ENCODE measurements at regions not wholly inside any gene's neighbourhood (a gene's known extent, or its start where the extent isn't known, plus 50 kb on each side); places are given as distances from the start of the nearest gene placed in this dataset.
"Not testable (repeated sequence)": the region's sequence is repeated elsewhere in the genome, so short reads cannot be mapped to it uniquely, and the experiment has no call there.

DNA sequence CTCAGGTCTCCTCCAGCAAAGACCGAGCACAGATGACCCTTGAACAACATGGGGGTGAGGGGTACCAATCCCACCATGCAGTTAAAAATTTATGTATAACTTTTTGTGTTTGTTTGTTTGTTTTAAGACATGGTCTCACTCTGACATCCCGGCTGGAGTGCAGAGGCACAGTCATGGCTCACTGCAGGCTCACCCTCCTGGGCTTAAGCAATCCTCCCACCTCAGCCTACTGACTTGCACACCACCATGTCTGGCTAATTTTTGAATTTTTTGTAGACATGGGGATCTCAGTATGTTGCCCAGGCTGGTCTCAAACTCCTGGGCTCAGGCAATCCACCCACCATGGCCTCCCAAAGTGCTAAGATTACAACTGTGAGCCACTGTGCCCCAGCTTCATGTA lies 231.0 kb upstream of the PIK3R1 start (continued):
- TF ChIP-seq, protein P1, sequence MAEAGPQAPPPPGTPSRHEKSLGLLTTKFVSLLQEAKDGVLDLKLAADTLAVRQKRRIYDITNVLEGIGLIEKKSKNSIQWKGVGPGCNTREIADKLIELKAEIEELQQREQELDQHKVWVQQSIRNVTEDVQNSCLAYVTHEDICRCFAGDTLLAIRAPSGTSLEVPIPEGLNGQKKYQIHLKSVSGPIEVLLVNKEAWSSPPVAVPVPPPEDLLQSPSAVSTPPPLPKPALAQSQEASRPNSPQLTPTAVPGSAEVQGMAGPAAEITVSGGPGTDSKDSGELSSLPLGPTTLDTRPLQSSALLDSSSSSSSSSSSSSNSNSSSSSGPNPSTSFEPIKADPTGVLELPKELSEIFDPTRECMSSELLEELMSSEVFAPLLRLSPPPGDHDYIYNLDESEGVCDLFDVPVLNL (IDR thresholded peaks at IDR 0.05; ENCODE audit: low read depth, low read length): no peak
- TF ChIP-seq SIX5 (IDR thresholded peaks at IDR 0.05; ENCODE audit: low read depth, low read length, severe bottlenecking) (no peak), EED (IDR thresholded peaks at IDR 0.05; ENCODE audit: low read depth) (no peak), MTA2 (IDR thresholded peaks at IDR 0.05; ENCODE audit: low read depth) (no peak), KDM1A (IDR thresholded peaks at IDR 0.05; ENCODE audit: borderline replicate concordance) (no peak)

DNA sequence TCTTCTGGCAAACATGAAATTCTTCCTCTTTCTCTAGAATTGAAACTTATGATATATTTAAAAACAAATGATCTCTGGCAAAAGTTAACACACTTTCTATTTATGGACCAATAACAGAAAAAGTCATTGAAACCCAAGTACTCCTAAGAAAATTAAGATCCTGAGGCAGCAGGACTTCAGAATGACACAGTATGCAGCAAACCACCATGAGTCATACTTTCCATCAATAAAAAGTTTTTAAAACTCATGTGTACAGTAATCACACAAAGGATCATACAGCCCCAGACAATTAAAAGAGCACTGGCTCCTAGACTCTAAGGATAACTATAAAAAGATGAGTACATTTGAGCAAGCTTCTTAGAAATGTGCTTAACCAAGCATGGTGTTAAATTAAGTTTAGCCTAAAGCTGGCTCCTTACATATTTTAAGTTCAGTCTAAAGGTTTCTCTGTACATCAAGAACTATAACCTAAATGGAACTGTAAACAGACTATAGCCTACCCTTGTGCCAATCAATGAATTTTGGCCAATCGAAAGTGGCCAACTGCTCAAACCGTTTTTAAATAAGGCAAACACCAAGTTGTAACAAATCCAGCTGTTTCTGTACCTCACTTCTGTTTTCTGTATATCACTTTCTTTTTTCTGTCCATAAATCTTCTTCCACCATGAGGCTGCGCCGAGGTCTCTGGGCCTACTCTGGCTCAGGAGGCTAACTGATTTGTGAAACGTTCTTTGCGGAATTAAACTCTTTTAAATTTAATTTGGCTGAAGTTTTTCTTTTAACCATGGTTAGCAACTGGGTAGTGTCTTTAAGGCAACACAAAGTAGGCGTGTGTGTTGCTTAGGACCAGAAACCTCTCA lies 232.1 kb upstream of the PIK3R1 start:
- POLR2A ChIA-PET: no interaction called here
- SMC1A ChIA-PET (ENCODE audit: uncharacterized antibody, unreplicated experiment): no interaction called here
- Histone ChIP-seq H3K79me2 (ENCODE audit: control insufficient read depth, insufficient read depth, low read length) (no peaks in the 10 kb centered on the region), H3K27ac (ENCODE audit: control insufficient read depth, insufficient read depth) (no peak overlapping the region), H4K20me1 (ENCODE audit: control insufficient read depth, insufficient read depth) (no peaks in the 10 kb centered on the region), H3K4me1 (ENCODE audit: control insufficient read depth, insufficient read depth, low read length) (no peaks in the 10 kb centered on the region), H3K4me3 (no peak overlapping the region), H3K27me3 (replicated peaks in 1 of 2; ENCODE audit: control insufficient read depth in 2 of 2, insufficient read depth in 2 of 2, low read length in 1 of 2) (no peaks in the 10 kb centered on the region), H2AFZ (ENCODE audit: control insufficient read depth, low read depth, low read length) (no peak overlapping the region), H3K9me3 (replicated peaks; ENCODE audit: control insufficient read depth, insufficient read depth, low read length) (no peaks in the 10 kb centered on the region; the same call in 2 of the 3 replicates), H3K36me3 (ENCODE audit: control insufficient read depth in 2 of 2, insufficient read depth in 2 of 2, low read length in 1 of 2) (no peaks in the 10 kb centered on the region), H3K4me2 (ENCODE audit: control insufficient read depth, insufficient read depth) (no peak overlapping the region), H3K9ac (ENCODE audit: control insufficient read depth, insufficient read depth, low read length) (no peak overlapping the region)
- FAIRE-seq (no peak), ATAC-seq (peak; percentile 46; the same call in 2 of the 3 replicates), DNase-seq (ENCODE audit: low read depth, low spot score) (no peak)
- intact Hi-C loops (cut with micrococcal nuclease; ENCODE audit: unreplicated experiment) (no loop called here), in situ Hi-C loops (cut with MboI) (no loop called here)
- TF ChIP-seq POU2F2 (IDR thresholded peaks at IDR 0.05; ENCODE audit: borderline replicate concordance, low read depth, low read length) (no peak), CHD2 (IDR thresholded peaks at IDR 0.05; ENCODE audit: borderline replicate concordance, low read depth, low read length) (no peak), RUNX3 (IDR thresholded peaks at IDR 0.05; ENCODE audit: low read length) (peak; percentile 30; the same call in 1 of the 2 replicates)
- 70% methylated on average over 7 of the region's 7 CpGs for WGBS (ENCODE audit: insufficient coverage, insufficient replicate concordance, low lambda C conversion rate, missing lambda C conversion rate)
- CTCF ChIA-PET: no interaction called here
- BruUV-seq (replicated peaks): no TSS peak
- RAD21 ChIA-PET (ENCODE audit: unreplicated experiment): no interaction called here

DNA sequence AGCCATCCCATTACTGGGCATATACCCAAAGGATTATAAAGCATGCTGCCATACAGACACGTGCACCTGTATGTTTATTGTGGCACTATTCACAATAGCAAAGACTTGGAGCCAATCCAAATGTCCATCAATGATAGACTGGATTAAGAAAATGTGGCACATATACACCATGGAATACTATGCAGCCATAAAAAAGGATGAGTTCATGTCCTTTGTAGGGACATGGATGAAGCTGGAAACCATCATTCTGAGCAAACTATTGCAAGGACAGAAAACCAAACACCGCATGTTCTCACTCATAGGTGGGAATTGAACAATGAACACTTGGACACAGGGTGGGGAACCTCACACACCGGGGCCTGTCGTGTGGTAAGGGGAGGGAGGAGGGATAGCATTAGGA lies 233.4 kb upstream of the PIK3R1 start:
- H2AFZ ChIP-seq (ENCODE audit: control insufficient read depth, low read depth, low read length); H4K20me1 ChIP-seq (ENCODE audit: control insufficient read depth, insufficient read depth); DNase-seq (ENCODE audit: low read depth, low spot score); H3K4me1 ChIP-seq (ENCODE audit: control insufficient read depth, insufficient read depth, low read length); H3K9ac ChIP-seq (ENCODE audit: control insufficient read depth, insufficient read depth, low read length); SMC1A ChIA-PET (ENCODE audit: uncharacterized antibody, unreplicated experiment); H3K79me2 ChIP-seq (ENCODE audit: control insufficient read depth, insufficient read depth, low read length); H3K9me3 ChIP-seq (replicated peaks; ENCODE audit: control insufficient read depth, insufficient read depth, low read length); BruUV-seq (replicated peaks); intact Hi-C loops (cut with micrococcal nuclease; ENCODE audit: unreplicated experiment); H3K36me3 ChIP-seq (ENCODE audit: control insufficient read depth in 2 of 2, insufficient read depth in 2 of 2, low read length in 1 of 2); H3K27me3 ChIP-seq (replicated peaks in 1 of 2; ENCODE audit: control insufficient read depth in 2 of 2, insufficient read depth in 2 of 2, low read length in 1 of 2); FAIRE-seq; H3K4me3 ChIP-seq; ATAC-seq; in situ Hi-C loops (cut with MboI); CTCF ChIA-PET; RAD21 ChIA-PET (ENCODE audit: unreplicated experiment); H3K4me2 ChIP-seq (ENCODE audit: control insufficient read depth, insufficient read depth); H3K27ac ChIP-seq (ENCODE audit: control insufficient read depth, insufficient read depth); POLR2A ChIA-PET: not testable (repeated sequence)
- 85% methylated on average over 4 of the region's 4 CpGs for WGBS (ENCODE audit: insufficient coverage, insufficient replicate concordance, low lambda C conversion rate, missing lambda C conversion rate)
